HEK293T (cell line): ENCODE measurements at regions not wholly inside any gene's neighbourhood (a gene's known extent, or its start where the extent isn't known, plus 50 kb on each side); places are given as distances from the start of the nearest gene placed in this dataset.

Experiments
- CTCF ChIA-PET: fragments of 350-600 bp; formaldehyde crosslinking; extraction: SDS; loops from one replicate; lab custom pipeline; 2021; ENCODE audit warnings: antibody characterized with exemption, inconsistent platforms; lab: Yijun Ruan, JAX
- POLR2A ChIA-PET: fragments of 350-600 bp; formaldehyde crosslinking; extraction: SDS; loops from one replicate; lab custom pipeline; 2020; ENCODE audit warnings: antibody characterized with exemption, inconsistent platforms; lab: Yijun Ruan, JAX
- DNase-seq: peaks from one replicate; pipeline ENCODE4 v3.0.0; 2012; ENCODE audit warnings: mixed read lengths; ENCODE audit errors: extremely low spot score
- ARNT ChIP-seq: fragments of 450-650 bp; IDR thresholded peaks from 2 replicates; pipeline ENCODE4 v1.6.1; 2017; ENCODE audit warnings: mild to moderate bottlenecking
- BHLHE40 ChIP-seq: fragments of 450-650 bp; IDR thresholded peaks from 2 replicates; pipeline ENCODE4 v1.6.1; 2016; ENCODE audit warnings: mild to moderate bottlenecking, moderate library complexity, borderline replicate concordance
- CTBP1 ChIP-seq: fragments of 450-650 bp; IDR thresholded peaks from 2 replicates; pipeline ENCODE4 v1.6.1; 2016; ENCODE audit warnings: borderline replicate concordance
- ELF4 ChIP-seq: fragments of 450-650 bp; IDR thresholded peaks from 2 replicates; pipeline ENCODE4 v1.6.1; 2017; ENCODE audit warnings: antibody characterized with exemption
- FOXA1 ChIP-seq: fragments of 450-650 bp; IDR thresholded peaks from 2 replicates; pipeline ENCODE4 v1.6.1; 2016; ENCODE audit warnings: mild to moderate bottlenecking
- FOXK2 ChIP-seq: fragments of 450-650 bp; IDR thresholded peaks from 2 replicates; pipeline ENCODE4 v1.6.1; 2016; ENCODE audit warnings: mild to moderate bottlenecking
- FOXM1 ChIP-seq: fragments of 450-650 bp; IDR thresholded peaks from 2 replicates; pipeline ENCODE4 v1.6.1; 2017; ENCODE audit warnings: mild to moderate bottlenecking, borderline replicate concordance
- HDGF ChIP-seq: fragments of 450-650 bp; IDR thresholded peaks from 2 replicates; pipeline ENCODE4 v1.6.1; 2017; ENCODE audit warnings: antibody characterized with exemption, borderline replicate concordance
- L3MBTL2 ChIP-seq: fragments of 450-650 bp; conservative IDR thresholded peaks from 2 replicates; pipeline ENCODE4 v1.6.1; 2016; ENCODE audit warnings: mild to moderate bottlenecking
- LEF1 ChIP-seq: fragments of 450-650 bp; IDR thresholded peaks from 2 replicates; pipeline ENCODE4 v1.6.1; 2017; ENCODE audit warnings: mild to moderate bottlenecking, borderline replicate concordance
- NFRKB ChIP-seq: fragments of 450-650 bp; IDR thresholded peaks from 2 replicates; pipeline ENCODE4 v1.6.1; 2016; ENCODE audit warnings: mild to moderate bottlenecking, moderate library complexity
- PKNOX1 ChIP-seq: fragments of 450-650 bp; IDR thresholded peaks from 2 replicates; pipeline ENCODE4 v1.6.1; 2016
- SP1 ChIP-seq: fragments of 450-650 bp; IDR thresholded peaks from 2 replicates; pipeline ENCODE4 v1.6.1; 2017
- SUZ12 ChIP-seq: fragments of 450-650 bp; IDR thresholded peaks from 2 replicates; pipeline ENCODE4 v1.6.1; 2016; ENCODE audit warnings: mild to moderate bottlenecking
- TARDBP ChIP-seq: fragments of 450-650 bp; IDR thresholded peaks from 2 replicates; pipeline ENCODE4 v1.6.1; 2016

- DNase-seq: no peak
- ChIA-PET POLR2A (interaction anchor here (1.0 kb wide), 1 partner anchor 11 kb away, joined by 3 read pairs; no protein-coding TSS in a partner anchor), CTCF (no interaction called here)
- TF ChIP-seq FOXA1 (no peak), CTBP1 (no peak), L3MBTL2 (no peak), FOXK2 (no peak), BHLHE40 (no peak), FOXM1 (no peak), PKNOX1 (no peak), SUZ12 (no peak)
Observed at GRCh38 chr2:239455436-239456203, 54.8 kb upstream of the HDAC4 start.

GRCh38 chr2:239454507-239454906, 53.7 kb upstream of the HDAC4 start:
- TF ChIP-seq NFRKB (no peak), TARDBP (no peak), PKNOX1 (no peak), L3MBTL2 (no peak), SUZ12 (no peak), FOXK2 (no peak), BHLHE40 (no peak), ARNT (no peak), FOXA1 (no peak), LEF1 (no peak), HDGF (no peak), SP1 (no peak), ELF4 (no peak), FOXM1 (no peak), CTBP1 (no peak)
- POLR2A ChIA-PET: no interaction called here
- CTCF ChIA-PET: no interaction called here

More at GRCh38 chr2:239454507-239454906, 53.7 kb upstream of the HDAC4 start:
- DNase-seq: no peak
